ENCODE measurements at regions not wholly inside any gene's neighbourhood (a gene's known extent, or its start where the extent isn't known, plus 50 kb on each side); places are given as distances from the start of the nearest gene placed in this dataset.

DNA sequence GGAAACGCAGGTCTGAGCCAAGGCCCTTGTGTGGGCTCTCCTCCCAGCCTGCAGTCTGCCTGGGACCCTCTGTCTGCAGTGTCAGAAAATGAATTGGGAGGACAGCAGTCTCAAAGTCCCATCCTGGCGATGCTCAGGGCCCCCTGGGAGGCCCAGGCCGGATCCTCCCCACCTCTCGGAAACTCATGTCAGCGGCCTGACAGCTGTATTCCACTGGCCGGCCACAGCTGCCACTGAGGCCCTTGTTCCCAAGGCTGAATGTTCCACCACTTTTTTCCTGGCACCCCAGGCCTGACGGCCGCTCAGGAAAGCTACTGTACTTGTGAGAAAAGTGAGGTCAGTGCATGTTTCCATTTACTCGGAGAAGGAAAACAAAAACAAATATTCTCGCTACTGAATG, 180.0 kb downstream of the FGF18 start:
- Histone ChIP-seq H3K9ac (ENCODE audit: insufficient read depth, low read depth, low read length) (no peak overlapping the region), H3K4me2 (ENCODE audit: low read depth, low read length) (no peak overlapping the region), H2AFZ (ENCODE audit: low read length) (no peak overlapping the region), H3K79me2 (ENCODE audit: insufficient read depth, low read length) (no peaks in the 10 kb centered on the region), H3K4me3 (replicated peaks in 1 of 3; ENCODE audit: insufficient read depth in 1 of 3, low read depth in 2 of 3, low read length in 3 of 3) (no peak overlapping the region), H3K4me1 (ENCODE audit: insufficient read depth, low read length) (no peaks in the 10 kb centered on the region), H3K27ac (ENCODE audit: extremely low read length, insufficient read depth, low read length) (no peak overlapping the region), H3K36me3 (replicated peaks in 1 of 2; ENCODE audit: control insufficient read depth in 1 of 2, insufficient read depth in 2 of 2, low read length in 2 of 2) (no peaks in the 10 kb centered on the region), H3K9me3 (ENCODE audit: low read length) (no peaks in the 10 kb centered on the region), H3K27me3 (ENCODE audit: control insufficient read depth in 1 of 2, insufficient read depth in 2 of 2, low read length in 2 of 2) (no peaks in the 10 kb centered on the region; a peak in 1 of 5 replicates), H4K20me1 (ENCODE audit: insufficient read depth, low read length) (no peaks in the 10 kb centered on the region)
- TF ChIP-seq ZNF83 (CRISPR knock-in tag; IDR thresholded peaks at IDR 0.05; ENCODE audit: borderline replicate concordance) (no peak), KLF12 (CRISPR knock-in tag; IDR thresholded peaks at IDR 0.05; ENCODE audit: borderline replicate concordance) (no peak), BRD4 (CRISPR knock-in tag; IDR thresholded peaks at IDR 0.05) (no peak), FOXA1 (IDR thresholded peaks at IDR 0.05) (no peak), FOXA1 (CRISPR knock-in tag; IDR thresholded peaks at IDR 0.05) (no peak), ZKSCAN8 (CRISPR knock-in tag; IDR thresholded peaks at IDR 0.05; ENCODE audit: borderline replicate concordance) (no peak), MTF1 (CRISPR knock-in tag; IDR thresholded peaks at IDR 0.05) (no peak), ZBTB42 (CRISPR knock-in tag; IDR thresholded peaks at IDR 0.05) (no peak), ZNF678 (CRISPR knock-in tag; IDR thresholded peaks at IDR 0.05) (no peak), ZNF232 (CRISPR knock-in tag; IDR thresholded peaks at IDR 0.05; ENCODE audit: borderline replicate concordance) (no peak), ZNF709 (CRISPR knock-in tag; IDR thresholded peaks at IDR 0.05) (no peak), ZNF124 (CRISPR knock-in tag; IDR thresholded peaks at IDR 0.05) (no peak)
- TF ChIP-seq, protein P1, sequence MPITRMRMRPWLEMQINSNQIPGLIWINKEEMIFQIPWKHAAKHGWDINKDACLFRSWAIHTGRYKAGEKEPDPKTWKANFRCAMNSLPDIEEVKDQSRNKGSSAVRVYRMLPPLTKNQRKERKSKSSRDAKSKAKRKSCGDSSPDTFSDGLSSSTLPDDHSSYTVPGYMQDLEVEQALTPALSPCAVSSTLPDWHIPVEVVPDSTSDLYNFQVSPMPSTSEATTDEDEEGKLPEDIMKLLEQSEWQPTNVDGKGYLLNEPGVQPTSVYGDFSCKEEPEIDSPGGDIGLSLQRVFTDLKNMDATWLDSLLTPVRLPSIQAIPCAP (CRISPR knock-in tag; IDR thresholded peaks at IDR 0.05; ENCODE audit: low read depth), result no peak
- TF ChIP-seq, protein P2, sequence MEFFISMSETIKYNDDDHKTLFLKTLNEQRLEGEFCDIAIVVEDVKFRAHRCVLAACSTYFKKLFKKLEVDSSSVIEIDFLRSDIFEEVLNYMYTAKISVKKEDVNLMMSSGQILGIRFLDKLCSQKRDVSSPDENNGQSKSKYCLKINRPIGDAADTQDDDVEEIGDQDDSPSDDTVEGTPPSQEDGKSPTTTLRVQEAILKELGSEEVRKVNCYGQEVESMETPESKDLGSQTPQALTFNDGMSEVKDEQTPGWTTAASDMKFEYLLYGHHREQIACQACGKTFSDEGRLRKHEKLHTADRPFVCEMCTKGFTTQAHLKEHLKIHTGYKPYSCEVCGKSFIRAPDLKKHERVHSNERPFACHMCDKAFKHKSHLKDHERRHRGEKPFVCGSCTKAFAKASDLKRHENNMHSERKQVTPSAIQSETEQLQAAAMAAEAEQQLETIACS (CRISPR knock-in tag; IDR thresholded peaks at IDR 0.05), result no peak
- WGBS (ENCODE audit: low lambda C conversion rate), result 25% methylated on average over 8 of the region's 10 CpGs
- DNase-seq (ENCODE audit: low spot score) (no peak), ATAC-seq (no peak), FAIRE-seq (no peak)
- ChIA-PET CTCF (ENCODE audit: low intra/inter-chr PET ratio, low total read pairs) (no interaction called here), POLR2A (no interaction called here)
- intact Hi-C loops (cut with micrococcal nuclease; ENCODE audit: unreplicated experiment), result no loop called here
- no TSS peak for BruUV-seq (replicated peaks)
- in situ Hi-C loops (cut with HindIII; ENCODE audit: extremely low pct_ligation_motif_present, low pct_unique_long_range_greater_than_20kb), result loop anchor here (10.0 kb wide), 1 partner anchor 175 kb away; no protein-coding TSS in a partner anchor

All from HepG2 (cell line).